Activated T-cell treated with anti-CD3 and anti-CD28 coated beads for 1 hour (primary cell): ENCODE measurements at regions not wholly inside any gene's neighbourhood (a gene's known extent, or its start where the extent isn't known, plus 50 kb on each side); places are given as distances from the start of the nearest gene placed in this dataset.

Source experiments
- DNase-seq: peaks from one replicate; pipeline ENCODE4 v3.0.0-alpha.2; 2020; ENCODE audit warnings: low read depth

DNA sequence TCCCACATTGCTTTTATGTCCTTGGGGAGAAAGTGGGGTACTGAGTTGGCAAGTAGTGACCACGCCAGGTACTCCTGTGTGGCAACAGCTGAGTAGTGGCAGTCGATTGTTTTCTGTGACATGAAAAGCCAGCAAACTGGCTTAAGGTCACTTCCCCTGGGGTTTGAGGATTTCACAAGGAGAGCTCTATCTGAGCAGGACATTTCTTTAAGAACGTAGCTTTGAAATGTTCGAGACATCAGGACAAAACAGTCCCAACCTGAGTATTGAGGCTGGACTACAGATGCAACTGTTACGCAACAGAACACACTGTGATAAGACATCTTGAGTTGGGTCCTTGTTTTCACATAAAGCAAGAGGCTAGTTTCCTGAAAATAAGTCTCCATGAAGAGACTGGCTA lies 146.7 kb upstream of the KLF14 start:
- no peak for DNase-seq

DNA sequence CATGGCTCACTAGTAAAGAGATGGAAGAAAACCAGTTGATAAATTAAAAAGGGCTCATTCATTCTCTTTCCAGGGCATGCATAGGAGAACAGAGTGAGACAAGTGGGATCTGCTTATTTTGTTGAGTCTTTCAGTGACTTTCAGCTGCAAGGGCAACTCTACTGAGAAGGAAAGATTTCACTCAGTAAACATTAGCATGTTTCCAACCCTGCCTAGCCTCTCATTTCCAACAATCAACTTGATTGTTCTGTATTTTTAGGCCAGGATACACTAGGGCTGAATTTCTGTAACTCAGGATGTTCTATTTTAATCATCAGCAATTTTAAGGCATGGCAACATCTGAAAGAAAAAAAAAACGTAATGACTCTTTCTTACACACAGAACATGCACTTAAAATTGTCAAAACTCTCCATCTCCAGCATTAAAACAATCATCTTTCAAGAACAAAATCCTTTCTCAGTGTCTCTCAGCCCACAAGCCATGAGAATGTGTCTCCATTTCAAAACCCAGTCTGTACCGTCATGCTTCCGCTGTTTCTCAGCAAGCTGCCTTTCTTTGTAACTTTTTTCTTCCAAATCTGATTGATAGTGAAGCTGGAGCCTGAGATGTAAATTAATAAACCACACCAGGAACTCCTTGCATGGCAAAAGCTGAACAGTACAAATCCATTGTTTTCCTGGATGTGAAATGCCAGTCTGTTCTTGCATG lies 147.2 kb upstream of the KLF14 start:
- no peak for DNase-seq

DNA sequence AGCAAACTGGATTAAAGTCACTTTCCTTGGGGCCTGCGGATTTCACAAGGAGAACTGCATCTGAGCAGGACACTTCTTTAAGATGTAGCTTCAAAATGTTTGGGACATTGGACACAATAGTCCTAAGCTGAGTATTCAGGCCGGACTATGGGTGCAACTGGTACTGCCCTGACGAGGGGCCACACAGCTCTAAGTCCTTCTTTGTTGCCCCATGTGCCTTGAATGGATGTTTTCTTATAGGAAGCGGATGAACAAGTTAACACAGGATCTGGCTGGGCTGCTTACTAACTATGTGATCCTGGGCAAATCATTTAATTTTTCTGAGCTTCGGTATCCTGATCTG lies 147.8 kb upstream of the KLF14 start:
- DNase-seq: no peak

DNA sequence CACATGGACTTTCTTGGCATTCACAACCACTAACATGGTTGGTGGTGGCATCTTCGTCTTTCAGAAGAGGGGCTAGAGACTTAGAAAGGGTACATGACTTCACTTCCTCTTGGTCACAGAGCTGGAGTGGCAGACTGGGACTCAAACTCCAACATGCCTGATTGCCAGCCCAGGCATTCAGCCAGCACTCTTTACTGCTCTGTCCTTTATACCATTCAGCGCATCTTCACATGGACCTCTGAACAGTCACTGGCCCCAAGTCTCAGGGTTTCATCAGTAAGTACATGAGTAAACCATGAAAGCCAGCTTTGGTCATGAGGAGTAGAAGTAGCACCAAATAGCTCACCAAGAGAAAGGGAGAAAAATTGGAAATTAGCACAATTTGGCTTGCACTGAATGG lies 148.4 kb upstream of the KLF14 start:
- DNase-seq: no peak

DNA sequence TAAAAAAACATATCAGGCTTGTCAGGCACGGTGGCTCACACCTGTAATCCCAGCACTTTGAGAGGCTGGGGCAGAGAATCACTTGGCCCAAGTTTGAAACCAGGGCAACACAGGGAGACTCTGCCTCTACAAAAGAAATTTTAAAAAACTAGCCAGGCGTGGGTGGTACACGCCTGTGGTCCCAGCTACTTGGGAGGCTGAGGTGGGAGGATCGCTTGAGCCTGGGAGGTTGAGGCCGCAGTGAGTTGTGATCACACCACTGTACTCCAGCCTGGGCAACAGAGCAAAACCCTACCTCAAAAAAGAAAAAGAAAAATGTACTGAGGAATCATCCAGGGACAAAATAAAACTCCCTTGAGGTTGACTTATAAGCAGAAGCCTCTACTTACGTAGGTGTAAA lies 149.9 kb upstream of the KLF14 start:
- no peak for DNase-seq

DNA sequence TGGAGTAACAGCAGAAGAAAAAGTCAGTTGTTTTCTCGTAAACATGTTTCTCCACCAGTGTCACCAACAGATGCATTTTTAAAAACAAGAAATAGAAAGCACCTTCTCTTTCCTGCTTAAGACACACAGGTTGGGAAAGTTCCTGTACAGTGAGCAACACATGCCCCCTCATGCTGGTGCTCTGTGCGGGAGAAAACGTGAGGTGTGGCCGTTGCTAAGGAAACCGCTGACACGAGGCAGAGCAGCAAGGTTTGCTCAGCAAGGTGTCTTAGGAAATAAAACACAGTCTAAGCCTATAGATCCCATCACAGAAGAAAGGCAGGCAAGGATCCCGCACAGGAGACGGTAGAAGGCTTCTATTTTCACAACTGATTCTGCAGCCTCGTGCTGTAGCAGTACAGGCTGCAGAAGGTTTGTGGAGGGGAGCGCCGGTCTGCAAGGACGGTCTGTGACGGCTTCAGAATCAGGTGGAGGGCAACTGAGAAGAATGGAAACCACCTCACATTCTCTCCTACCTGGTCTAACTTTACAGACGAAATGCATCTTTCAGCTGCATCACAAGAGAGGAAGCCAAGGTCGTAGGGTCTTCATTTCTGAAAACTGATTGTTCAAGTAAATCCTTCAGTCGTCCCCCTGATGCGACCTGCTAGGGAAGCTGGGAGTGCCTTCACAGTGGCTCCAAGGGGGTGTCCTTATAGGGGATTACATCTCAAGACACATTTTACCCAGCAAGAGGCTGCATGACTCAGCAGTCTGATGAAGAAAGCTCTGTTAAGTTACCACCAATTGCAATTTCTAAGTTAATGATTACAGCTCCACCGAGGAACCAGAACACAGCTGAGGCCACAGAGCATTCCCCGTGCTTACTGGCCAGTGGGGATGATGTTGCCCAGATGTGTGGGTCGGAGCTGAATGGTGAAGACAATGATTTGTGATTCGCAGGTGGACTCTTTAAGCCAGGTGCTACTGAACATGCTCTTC lies 150.7 kb upstream of the KLF14 start:
- DNase-seq: no peak

DNA sequence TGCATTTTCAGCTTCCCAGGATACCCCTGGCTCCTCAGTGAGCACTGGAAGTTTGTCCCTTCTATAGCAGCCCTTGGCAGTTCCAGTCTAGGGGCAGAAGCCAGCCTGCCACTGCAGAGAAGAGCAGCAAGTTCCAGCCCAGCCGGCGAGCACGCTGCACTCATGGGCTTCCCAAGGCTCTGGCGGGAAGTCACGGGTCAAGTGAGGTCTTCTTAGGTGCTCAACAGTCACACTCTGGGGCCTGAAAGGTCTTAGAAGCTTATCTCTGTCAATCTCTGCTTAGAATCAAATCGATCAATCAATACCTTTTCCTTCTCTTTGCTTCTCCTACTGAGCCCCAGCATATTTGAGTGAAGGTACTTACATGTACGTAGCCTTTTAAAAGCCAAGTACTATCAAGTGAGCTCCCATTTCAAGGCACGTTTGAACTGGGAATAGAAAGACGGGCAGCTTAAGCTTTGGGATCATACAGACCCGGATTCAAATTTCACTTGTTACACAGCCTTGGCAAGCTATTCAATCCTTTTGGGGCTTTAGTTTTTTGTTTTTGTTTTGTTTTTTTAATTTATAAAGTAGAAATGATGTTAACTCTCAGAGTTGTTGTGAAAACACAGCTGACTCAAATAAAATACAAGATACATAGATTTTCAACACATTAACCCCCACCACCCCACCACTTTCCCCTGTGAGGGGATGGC lies 152.6 kb upstream of the KLF14 start:
- no peak for DNase-seq

DNA sequence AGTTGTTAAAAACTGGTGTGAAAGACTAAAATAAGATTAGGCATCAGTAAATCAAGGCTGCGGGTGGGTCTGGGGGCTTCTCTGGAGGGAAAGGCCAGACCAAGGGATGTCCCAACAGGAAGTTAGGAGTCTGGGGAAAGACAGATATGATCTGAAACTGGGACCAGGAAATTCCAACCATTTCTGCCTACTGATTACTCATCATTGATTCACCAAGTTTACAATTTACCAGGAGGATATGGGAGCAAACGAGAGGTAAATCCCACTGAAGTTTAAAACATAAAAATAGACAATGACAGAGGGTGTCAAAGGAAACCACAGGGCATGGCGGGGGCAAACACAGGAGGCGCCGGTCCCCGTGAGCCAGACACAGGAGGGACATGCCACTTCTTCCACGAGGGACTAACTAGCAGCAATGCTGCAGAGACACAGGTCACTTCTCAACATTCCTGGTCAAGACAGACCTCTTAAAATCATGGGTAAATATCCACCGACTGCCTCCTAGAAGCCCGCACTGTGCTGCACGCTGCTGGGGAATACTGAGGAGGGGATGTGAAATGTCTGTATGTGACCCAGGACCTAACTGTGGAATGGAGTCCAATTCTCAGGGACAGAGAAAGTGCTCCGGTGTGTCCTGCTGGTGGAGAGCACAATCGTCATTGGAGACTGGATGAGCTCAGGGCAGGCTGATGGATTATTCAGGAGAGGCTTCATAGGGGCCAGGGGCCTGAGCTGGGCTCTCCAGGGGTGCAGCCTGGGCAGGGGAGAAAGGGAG lies 153.4 kb upstream of the KLF14 start:
- DNase-seq: no peak

DNA sequence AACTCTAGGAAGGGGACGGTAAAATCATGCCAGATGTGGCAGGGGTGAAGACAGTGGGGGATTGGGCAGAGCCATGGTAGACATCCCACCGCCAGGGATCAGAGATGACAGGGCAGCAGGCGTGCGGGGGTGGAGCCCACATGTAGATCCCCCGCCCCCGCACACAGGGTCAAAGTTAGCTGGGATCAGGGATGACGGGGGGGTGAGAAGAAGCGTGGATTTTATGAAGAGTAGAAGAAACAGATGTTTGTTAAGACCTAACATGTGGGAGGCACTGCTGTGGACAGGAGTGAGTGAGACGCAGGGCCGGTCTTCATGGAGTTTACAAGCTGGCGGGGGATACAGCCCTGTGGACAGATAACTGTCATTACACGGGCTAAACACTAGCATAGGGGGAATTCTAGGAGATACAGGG lies 154.0 kb upstream of the KLF14 start:
- DNase-seq: no peak

DNA sequence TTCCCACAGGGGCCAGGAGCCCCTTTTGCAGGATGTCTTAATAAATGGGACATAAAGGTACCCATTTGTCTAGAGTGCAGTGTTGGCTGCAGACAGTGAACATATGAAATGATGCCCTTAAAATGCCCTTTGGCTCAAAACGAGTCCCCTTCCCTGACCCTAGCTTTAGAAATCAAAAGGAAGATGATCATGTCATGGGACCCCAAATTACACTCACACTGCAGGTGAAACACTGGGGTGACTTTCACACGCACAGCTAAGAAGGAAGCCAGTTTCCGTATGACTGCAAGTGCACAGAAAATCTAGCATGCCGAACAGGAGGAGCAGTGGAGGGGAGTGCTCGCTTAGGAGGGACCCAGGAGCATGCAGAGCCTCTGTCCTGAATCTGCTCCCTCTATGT lies 154.5 kb upstream of the KLF14 start:
- DNase-seq: no peak

DNA sequence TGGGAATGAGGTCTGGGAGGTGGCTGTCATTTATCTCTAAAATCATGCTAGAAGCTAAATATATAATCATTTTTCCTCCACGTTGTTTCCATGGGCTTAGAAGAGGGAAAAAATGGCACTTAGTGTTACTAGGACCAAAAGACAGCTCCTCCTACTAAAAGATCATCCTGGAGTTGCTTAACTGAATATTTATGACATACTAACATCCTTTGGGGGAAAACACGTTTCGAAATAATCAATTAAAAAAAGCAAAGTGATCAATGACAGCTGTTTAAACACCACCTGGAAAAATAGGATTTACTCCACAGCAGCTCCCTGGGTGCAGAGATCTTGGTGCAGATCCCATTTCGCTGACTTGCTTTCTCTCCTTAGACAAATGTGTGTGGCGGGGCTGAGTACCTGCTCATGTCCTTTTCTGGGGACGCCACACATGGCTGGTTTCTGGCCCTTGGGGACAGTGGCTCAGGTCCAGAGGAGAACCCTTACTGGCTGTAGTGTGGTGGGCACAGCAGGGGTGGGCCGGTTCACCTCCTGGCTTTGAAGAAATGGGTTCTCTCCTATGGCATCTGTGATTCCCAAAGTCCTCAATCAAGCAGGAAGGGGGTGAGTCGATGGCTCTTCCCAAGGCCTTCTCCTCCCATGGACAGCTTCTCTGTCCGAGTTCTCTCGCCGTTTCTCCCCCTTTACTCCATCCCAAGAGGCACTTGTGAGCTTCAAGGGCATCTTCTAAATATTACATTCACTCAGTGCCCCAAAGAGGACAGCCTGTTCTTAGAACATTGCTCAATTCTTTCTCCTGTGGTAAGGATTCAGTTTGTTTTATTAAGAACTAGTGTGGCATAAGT lies 156.4 kb upstream of the KLF14 start:
- DNase-seq: no peak

DNA sequence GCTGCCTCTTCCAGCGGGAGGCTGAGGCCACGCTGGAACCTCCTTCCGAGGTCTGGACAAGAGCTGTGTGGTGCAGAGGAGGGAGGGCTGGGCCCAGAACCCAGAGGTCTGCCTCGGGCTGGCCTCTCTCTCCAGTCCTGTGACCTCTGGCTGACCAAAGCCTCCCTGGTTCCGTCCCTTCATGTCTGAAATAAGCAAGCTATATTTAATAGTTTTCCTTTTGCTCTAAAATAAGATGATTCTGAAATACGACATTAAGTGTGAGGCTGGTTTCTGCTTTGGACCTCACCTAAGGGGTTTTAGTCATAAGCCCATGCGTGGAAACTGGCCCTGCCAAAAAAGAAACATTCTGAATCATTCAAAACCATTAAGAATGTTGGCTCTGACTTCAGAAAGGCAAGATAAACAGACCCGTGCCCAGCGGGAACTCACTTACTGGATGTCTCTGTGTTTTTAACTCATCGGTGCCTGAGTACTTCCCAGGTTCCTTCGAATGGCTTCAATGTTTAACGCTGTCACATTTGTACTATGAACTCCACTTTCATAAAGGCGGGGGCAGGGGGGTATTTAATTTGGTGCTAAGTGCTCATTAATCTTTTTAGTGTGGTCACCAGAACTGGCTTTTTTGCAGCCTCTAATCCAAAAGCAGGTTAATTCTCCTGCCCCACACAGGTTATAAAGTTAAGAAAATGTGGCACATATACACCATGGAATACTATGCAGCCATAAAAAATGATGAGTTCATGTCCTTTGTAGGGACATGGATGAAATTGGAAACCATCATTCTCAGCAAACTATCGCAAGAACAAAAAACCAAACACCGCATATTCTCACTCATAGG lies 157.5 kb upstream of the KLF14 start:
- DNase-seq: no peak

DNA sequence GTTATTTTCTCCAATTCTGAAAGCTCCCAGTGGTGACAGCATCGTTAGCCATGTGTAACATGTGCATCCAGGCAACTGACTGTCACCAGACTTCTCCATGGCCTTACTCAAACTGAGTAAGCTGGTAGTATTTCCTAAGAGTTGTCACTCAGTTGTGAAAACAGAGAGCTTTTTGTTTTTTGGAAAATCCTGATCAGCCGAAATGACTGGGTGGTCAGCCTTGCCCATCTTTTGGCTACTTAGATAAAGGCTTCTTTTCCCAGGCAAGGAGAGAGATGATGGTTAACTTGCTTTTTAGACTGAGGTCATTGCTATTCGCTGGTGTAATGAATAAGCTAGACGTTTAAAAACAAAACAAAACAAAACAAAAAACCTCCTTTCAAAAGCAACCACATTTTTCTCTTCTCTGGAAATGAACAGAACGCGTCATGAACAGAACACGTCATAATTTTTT lies 159.5 kb upstream of the KLF14 start:
- no peak for DNase-seq

DNA sequence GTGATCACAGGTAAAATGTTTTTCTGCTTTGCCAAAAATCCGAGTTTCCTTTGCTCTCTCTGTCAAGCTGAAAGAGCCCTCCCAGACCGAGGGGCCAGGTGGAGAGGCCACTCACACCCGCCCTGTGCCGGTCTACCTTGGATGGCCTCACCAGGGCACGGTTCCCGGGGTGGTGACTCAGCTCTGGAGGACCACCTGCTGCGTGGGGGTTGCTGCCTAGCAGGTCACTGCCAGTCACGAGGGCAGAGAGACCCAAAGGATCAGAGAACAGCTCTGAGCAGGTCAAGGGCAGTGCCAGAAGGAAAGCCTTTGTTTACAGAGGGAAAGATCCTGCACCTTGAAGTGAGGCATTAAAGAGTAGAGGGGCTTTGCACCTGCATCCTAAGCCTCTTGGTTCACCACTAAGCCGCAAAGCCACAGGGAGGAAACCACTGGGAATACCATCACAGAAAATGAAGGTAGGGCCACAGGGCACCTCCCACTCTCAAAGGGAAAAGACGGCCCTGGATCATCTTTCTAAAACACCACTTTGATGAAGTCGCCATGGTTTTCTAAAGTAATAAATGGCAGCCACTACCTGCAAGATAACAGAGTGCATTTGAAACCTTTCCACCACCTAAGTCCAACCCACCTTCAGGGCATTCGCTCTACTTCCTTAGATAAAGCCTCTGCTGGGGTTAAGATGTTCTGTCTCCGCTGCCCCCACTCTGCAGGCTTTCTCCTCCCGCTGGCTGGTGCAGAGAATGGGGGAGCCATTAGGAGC lies 160.3 kb upstream of the KLF14 start:
- no peak for DNase-seq

DNA sequence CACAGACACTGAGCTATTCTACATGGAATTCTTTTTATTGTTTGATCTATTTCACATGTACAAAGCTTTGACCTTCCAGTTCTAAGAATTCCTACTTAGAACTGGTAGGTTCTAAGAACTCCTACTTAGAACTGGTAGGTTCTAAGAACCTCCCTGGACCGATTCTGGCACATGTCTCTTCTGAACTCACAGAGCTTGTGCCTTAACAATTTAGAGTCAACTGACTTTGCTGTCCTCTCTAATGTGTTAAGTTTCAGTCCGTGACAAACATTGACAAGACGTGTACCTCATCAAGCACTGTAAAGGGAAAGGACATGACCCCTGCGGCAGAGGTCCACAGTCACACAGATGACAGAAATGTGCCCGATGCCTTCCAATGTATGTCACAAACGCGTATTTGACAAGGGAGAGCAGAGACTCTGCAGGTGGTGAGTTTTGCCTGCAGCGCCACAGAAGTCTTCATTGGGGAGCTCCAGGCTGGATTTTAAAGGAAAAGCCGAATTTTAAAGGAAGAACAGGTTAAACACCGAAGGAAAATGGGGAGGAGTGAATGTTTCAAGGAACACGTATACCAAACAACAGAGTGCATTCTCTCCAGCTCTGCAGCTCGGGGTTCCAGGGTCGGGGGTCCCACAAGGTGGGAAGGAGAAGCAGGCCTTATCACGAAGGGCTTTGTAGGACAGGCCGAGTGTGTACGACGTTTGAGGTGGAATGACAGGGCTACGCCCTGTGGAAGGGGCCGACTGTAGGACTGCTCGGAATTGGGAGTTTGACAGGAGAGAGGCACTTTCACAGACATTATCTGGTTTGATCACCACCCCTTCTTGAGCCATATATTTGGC lies 161.1 kb upstream of the KLF14 start:
- no peak for DNase-seq

DNA sequence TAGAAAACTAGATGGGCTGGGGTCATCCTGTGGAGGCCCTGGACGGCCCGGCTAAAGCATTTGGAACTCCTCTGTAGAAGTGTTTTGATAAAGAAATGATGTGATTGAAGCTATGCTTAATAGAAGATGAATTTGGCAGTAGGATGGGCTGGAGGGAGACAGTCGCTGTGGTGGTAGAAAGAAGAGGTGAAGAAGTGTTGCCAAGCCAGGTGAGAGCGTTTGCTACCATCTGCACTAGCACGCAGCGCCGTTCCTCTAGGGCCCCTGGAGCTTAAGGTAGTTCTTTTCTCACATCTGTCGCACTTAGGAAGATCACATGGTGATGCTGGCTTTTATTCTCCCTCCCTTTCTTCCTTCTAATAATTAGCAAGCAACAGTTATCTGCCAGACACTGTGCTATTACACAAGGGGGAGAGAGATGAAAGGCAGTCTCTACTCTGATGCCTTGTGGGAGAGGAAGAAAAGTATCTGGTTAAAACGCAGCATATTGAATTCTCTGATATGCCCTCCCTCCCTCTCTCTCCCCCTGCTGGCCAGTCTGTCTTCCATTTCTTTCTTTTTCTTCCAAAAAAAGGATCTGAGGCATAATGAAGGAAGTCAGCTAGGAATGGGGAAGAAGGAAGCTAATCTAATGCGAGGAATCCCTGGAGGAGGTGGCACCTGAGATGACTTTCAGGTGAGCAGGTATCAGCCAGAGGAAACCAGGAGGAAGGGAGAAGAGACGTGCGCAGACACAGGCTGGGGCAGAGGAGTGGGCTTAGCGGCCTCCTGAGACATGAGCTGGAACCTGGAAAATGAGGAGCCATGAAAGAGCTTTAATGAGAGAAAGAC lies 162.3 kb upstream of the KLF14 start:
- DNase-seq: no peak

DNA sequence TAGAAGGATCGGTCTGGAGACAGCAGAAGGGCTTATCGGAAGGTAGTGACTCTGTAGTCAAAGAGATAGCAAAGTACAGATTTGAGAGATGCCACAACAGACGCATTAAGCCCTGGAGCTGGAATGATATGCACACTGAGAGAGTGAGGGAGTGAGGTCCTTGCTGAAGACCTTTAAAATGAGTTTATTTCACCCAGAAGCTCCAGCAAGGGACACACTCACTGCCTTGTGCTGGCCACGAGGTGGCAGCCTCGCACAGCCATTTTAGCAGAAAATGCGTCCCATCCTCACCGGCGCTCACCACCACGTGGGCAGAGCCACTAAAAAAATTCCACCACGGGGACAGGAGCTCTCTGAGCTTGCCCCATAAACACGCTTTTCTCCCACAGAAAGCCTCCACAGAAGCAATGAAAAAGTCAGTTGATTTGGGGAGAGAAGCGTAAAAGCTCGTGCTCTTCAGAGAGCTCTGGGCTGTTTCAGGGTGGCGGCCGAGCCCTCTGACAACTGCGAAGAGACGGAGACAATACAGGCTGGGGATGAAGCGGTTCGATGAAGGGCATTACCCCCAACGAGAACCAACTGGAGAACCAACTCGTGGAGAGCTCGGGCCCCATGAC lies 163.0 kb upstream of the KLF14 start:
- peak; percentile 58 for DNase-seq
